PC-3 (cell line): ENCODE measurements at regions not wholly inside any gene's neighbourhood (a gene's known extent, or its start where the extent isn't known, plus 50 kb on each side); places are given as distances from the start of the nearest gene placed in this dataset.

Experiments used
- CTCF ChIP-seq: fragments of 300-600 bp; sonication (generic); conservative IDR thresholded peaks from 2 replicates; pipeline ENCODE4 v1.5.1; 2017; ENCODE audit warnings: antibody characterized with exemption, low read depth, mild to moderate bottlenecking, low read length
- EZH2 ChIP-seq: fragments of 300-600 bp; sonication (generic); IDR thresholded peaks from one replicate; pipeline ENCODE4 v1.6.1; 2017; ENCODE audit warnings: antibody characterized with exemption, mild to moderate bottlenecking, low read length; ENCODE audit not compliant: unreplicated experiment
- EZH2phosphoT487 ChIP-seq: fragments of 300-600 bp; sonication (generic); IDR thresholded peaks from 2 replicates; pipeline ENCODE4 v1.6.1; 2018; ENCODE audit warnings: mild to moderate bottlenecking, antibody characterized with exemption, low read length, borderline replicate concordance

GRCh38 chr1:79287982-79288381 lies 281.5 kb upstream of the ADGRL4 start:
- TF ChIP-seq CTCF (no peak), EZH2 (no peak), EZH2phosphoT487 (no peak)
